Panc1 (cell line): ENCODE measurements at regions not wholly inside any gene's neighbourhood (a gene's known extent, or its start where the extent isn't known, plus 50 kb on each side); places are given as distances from the start of the nearest gene placed in this dataset.

Experiments used
- TCF7L2 ChIP-seq: IDR thresholded peaks from 2 replicates; pipeline ENCODE4 v1.6.1; 2011; ENCODE audit warnings: mild to moderate bottlenecking, low read depth, low read length, inconsistent platforms
- TF ChIP-seq, protein P1 (sequence below): fragments of 450-650 bp; IDR thresholded peaks from 2 replicates; pipeline ENCODE4 v1.5.1; 2017; ENCODE audit warnings: mild to moderate bottlenecking

DNA sequence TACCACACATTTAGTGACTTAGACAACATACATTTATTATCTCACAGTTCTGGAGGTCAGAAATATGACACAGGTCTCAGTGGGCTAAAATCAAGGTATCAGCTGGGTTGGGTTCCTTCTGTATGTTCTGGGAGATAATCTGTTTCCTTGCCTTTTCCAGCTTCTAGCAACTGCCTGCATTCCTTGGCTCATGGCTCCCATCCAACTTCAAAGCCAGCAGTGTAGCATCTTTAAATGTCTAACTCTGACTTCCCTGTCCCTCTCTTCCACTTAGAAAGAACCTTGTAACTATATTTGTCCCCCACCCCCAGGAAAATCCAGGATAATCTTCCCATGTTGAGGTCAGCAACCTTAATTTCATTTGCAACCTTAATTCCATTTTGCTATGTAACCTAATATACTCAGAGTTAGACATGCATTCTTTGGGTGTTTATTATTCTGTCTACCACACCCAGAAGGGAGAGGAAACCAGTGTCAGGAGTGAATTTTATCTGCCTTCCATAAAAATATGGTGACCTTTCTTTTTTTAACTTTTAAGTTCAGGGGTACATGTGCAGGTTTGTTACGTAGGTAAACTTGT lies 57.3 kb upstream of the SMIM30 start:
- TF ChIP-seq, protein P1, sequence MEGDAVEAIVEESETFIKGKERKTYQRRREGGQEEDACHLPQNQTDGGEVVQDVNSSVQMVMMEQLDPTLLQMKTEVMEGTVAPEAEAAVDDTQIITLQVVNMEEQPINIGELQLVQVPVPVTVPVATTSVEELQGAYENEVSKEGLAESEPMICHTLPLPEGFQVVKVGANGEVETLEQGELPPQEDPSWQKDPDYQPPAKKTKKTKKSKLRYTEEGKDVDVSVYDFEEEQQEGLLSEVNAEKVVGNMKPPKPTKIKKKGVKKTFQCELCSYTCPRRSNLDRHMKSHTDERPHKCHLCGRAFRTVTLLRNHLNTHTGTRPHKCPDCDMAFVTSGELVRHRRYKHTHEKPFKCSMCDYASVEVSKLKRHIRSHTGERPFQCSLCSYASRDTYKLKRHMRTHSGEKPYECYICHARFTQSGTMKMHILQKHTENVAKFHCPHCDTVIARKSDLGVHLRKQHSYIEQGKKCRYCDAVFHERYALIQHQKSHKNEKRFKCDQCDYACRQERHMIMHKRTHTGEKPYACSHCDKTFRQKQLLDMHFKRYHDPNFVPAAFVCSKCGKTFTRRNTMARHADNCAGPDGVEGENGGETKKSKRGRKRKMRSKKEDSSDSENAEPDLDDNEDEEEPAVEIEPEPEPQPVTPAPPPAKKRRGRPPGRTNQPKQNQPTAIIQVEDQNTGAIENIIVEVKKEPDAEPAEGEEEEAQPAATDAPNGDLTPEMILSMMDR: no peak
- no peak for TF ChIP-seq TCF7L2
